Natural killer cell (primary cell): ENCODE measurements at regions not wholly inside any gene's neighbourhood (a gene's known extent, or its start where the extent isn't known, plus 50 kb on each side); places are given as distances from the start of the nearest gene placed in this dataset.

Experiments
- ATAC-seq, 3 donors: fragments of 150-1000 bp in 2 of 3; fragments of 200-7000 bp in 1 of 3; cut with Tn5 transposase; 1 replicate in 1 of 3; 2 replicates in 2 of 3; pipeline ENCODE4 v1.10.0; 2021; ENCODE audit warnings: mild to moderate bottlenecking in 2 of 3, moderate library complexity in 2 of 3
- DNase-seq, 2 donors: peaks; one replicate each; pipeline versions ENCODE4 v3.0.0 to v3.0.0-alpha.2; 2013 to 2021; ENCODE audit warnings: mixed read lengths in 1 of 2
- H3K27ac ChIP-seq: one replicate; pipeline ENCODE4 v1.5.1; 2013; ENCODE audit warnings: mild to moderate bottlenecking, low read length
- H3K27me3 ChIP-seq: one replicate; pipeline ENCODE4 v1.6.1; 2013; ENCODE audit warnings: low read length; ENCODE audit not compliant: control insufficient read depth, insufficient read depth
- H3K36me3 ChIP-seq: one replicate; pipeline ENCODE4 v1.6.1; 2013; ENCODE audit warnings: low read length; ENCODE audit not compliant: control insufficient read depth, insufficient read depth
- H3K4me1 ChIP-seq: one replicate; pipeline ENCODE4 v1.6.1; 2013; ENCODE audit warnings: low read length; ENCODE audit not compliant: control insufficient read depth, insufficient read depth
- H3K4me3 ChIP-seq: one replicate; pipeline ENCODE4 v1.5.1; 2013; ENCODE audit warnings: low read length
- H3K9me3 ChIP-seq: one replicate; pipeline ENCODE4 v1.6.1; 2013; ENCODE audit warnings: low read length; ENCODE audit not compliant: control insufficient read depth, insufficient read depth
- H3K27ac Mint-ChIP-seq, 2 donors: one replicate each; pipeline ENCODE4 v1.8.0; 2022; ENCODE audit warnings: mild to moderate bottlenecking in 2 of 2, mixed read lengths in 2 of 2, moderate library complexity in 1 of 2
- H3K27me3 Mint-ChIP-seq, 2 donors: one replicate each; pipeline ENCODE4 v1.8.0; 2022; ENCODE audit warnings: low read depth in 2 of 2, mixed read lengths in 2 of 2
- H3K36me3 Mint-ChIP-seq: one replicate; pipeline ENCODE4 v1.8.0; 2022; ENCODE audit warnings: mixed read lengths
- H3K4me1 Mint-ChIP-seq, 2 donors: one replicate each; pipeline ENCODE4 v1.8.0; 2022; ENCODE audit warnings: mixed read lengths in 2 of 2
- H3K4me3 Mint-ChIP-seq: one replicate; pipeline ENCODE4 v1.8.0; 2022; ENCODE audit warnings: mild to moderate bottlenecking, moderate library complexity, mixed read lengths
- H3K9me3 Mint-ChIP-seq, 2 donors: one replicate each; pipeline ENCODE4 v1.8.0; 2022; ENCODE audit warnings: mixed read lengths in 2 of 2
- CTCF ChIP-seq: fragments of 200-600 bp; IDR thresholded peaks from one replicate; pipeline ENCODE4 v1.8.0; 2022; ENCODE audit warnings: antibody characterized with exemption
- WGBS: methylation state at CpG from one replicate; pipeline ENCODE4 v1.1.7; 2013; ENCODE audit warnings: missing lambda C conversion rate; ENCODE audit not compliant: insufficient coverage; 5-methylcytosine and 5-hydroxymethylcytosine counted together
- intact Hi-C: fragments of 100-400 bp; cut with micrococcal nuclease; formaldehyde crosslinking; loops from one replicate; pipeline ENCODE4 v1.14.2; 2022

- intact Hi-C loops: no loop called here
- no peak for TF ChIP-seq CTCF
- Mint-ChIP-seq H3K27me3 (no peaks in the 10 kb centered on the region), H3K4me3 (no peak overlapping the region), H3K27ac (no peak overlapping the region), H3K4me1 (peaks cover 0 to 6% of the 10 kb centered on the region in 2 donors), H3K36me3 (no peaks in the 10 kb centered on the region), H3K9me3 (peaks cover 6 to 10% of the 10 kb centered on the region in 2 donors)
- no peak for ATAC-seq
- Histone ChIP-seq H3K4me3 (no peak overlapping the region), H3K36me3 (no peaks in the 10 kb centered on the region), H3K9me3 (no peaks in the 10 kb centered on the region), H3K27me3 (no peaks in the 10 kb centered on the region), H3K27ac (no peak overlapping the region), H3K4me1 (no peaks in the 10 kb centered on the region)
- WGBS: 92% methylated on average over 1 of the region's 1 CpG
- no peak for DNase-seq
Measured at GRCh38 chr2:193670478-193670877, 1475.7 kb upstream of the TMEFF2 start.

GRCh38 chr2:193668557-193669323, 1474.0 kb upstream of the TMEFF2 start:
- no peak for ATAC-seq
- no peak for DNase-seq
- Mint-ChIP-seq H3K9me3 (peaks cover 6 to 8% of the 10 kb centered on the region in 2 donors), H3K4me3 (no peak overlapping the region), H3K27ac (no peak overlapping the region), H3K36me3 (no peaks in the 10 kb centered on the region), H3K27me3 (no peaks in the 10 kb centered on the region), H3K4me1 (peaks cover 0 to 6% of the 10 kb centered on the region in 2 donors)
- no peaks in the 10 kb centered on the region for H3K36me3 ChIP-seq
- intact Hi-C loops: no loop called here
- no peaks in the 10 kb centered on the region for H3K27me3 ChIP-seq
- H3K27ac ChIP-seq: no peak overlapping the region
- TF ChIP-seq CTCF: no peak
- WGBS: 76% methylated on average over 4 of the region's 4 CpGs
- no peaks in the 10 kb centered on the region for H3K9me3 ChIP-seq
- no peak overlapping the region for H3K4me3 ChIP-seq
- no peaks in the 10 kb centered on the region for H3K4me1 ChIP-seq

- no peak for ATAC-seq
- TF ChIP-seq CTCF: no peak
- Mint-ChIP-seq H3K27me3 (no peaks in the 10 kb centered on the region), H3K4me3 (no peak overlapping the region), H3K36me3 (no peaks in the 10 kb centered on the region), H3K9me3 (peaks cover 10% of the 10 kb centered on the region in 2 donors), H3K4me1 (no peaks in the 10 kb centered on the region), H3K27ac (no peak overlapping the region)
- no peaks in the 10 kb centered on the region for H3K27me3 ChIP-seq
- intact Hi-C loops: no loop called here
- no peak overlapping the region for H3K4me3 ChIP-seq
- no peak overlapping the region for H3K27ac ChIP-seq
- 95% methylated on average over 1 of the region's 1 CpG for WGBS
- no peaks in the 10 kb centered on the region for H3K9me3 ChIP-seq
- H3K4me1 ChIP-seq: no peaks in the 10 kb centered on the region
- H3K36me3 ChIP-seq: no peaks in the 10 kb centered on the region
- no peak for DNase-seq
Measured at GRCh38 chr2:193627927-193628272, 1433.2 kb upstream of the TMEFF2 start.
